H9 (cell line): ENCODE measurements at regions not wholly inside any gene's neighbourhood (a gene's known extent, or its start where the extent isn't known, plus 50 kb on each side); places are given as distances from the start of the nearest gene placed in this dataset.

Experiments used
- DNase-seq: peaks from one replicate; pipeline ENCODE4 v3.0.0-alpha.2; 2017
- H2AFZ ChIP-seq: one replicate; pipeline ENCODE4 v1.6.1; 2013; ENCODE audit warnings: mild to moderate bottlenecking, low read length, control low read depth, moderate library complexity
- H2AK5ac ChIP-seq: 2 replicates; pipeline ENCODE4 v1.6.1; 2013; ENCODE audit warnings: low read length, control low read depth, mixed read lengths; ENCODE audit not compliant: insufficient read length
- H2BK120ac ChIP-seq: one replicate; pipeline ENCODE4 v1.6.1; 2013; ENCODE audit warnings: low read depth, mild to moderate bottlenecking, low read length, control low read depth, inconsistent platforms; ENCODE audit not compliant: poor library complexity, severe bottlenecking
- H2BK12ac ChIP-seq: 2 replicates; pipeline ENCODE4 v1.6.1; 2013; ENCODE audit warnings: low read length, control low read depth, mixed read lengths, low read depth; ENCODE audit not compliant: insufficient read length
- H2BK15ac ChIP-seq: 2 replicates; pipeline ENCODE4 v1.6.1; 2013; ENCODE audit warnings: low read depth, low read length, control low read depth
- H2BK20ac ChIP-seq: one replicate; pipeline ENCODE4 v1.6.1; 2013; ENCODE audit warnings: low read depth, mild to moderate bottlenecking, low read length, control low read depth, inconsistent platforms; ENCODE audit not compliant: poor library complexity, severe bottlenecking
- H2BK5ac ChIP-seq: 2 replicates; pipeline ENCODE4 v1.6.1; 2013; ENCODE audit warnings: low read length, control low read depth, mixed read lengths; ENCODE audit not compliant: insufficient read length
- H3K14ac ChIP-seq: 2 replicates; pipeline ENCODE4 v1.6.1; 2013; ENCODE audit warnings: low read length, control low read depth; ENCODE audit not compliant: insufficient read depth
- H3K18ac ChIP-seq: 2 replicates; pipeline ENCODE4 v1.6.1; 2013; ENCODE audit warnings: low read depth, mild to moderate bottlenecking, mixed read lengths, low read length, control low read depth; ENCODE audit not compliant: insufficient read length
- H3K23ac ChIP-seq: 2 replicates; pipeline ENCODE4 v1.6.1; 2013; ENCODE audit warnings: low read length, control low read depth, mixed read lengths, low read depth; ENCODE audit not compliant: insufficient read length
- H3K23me2 ChIP-seq: 2 replicates; pipeline ENCODE4 v1.6.1; 2013; ENCODE audit warnings: low read depth, mild to moderate bottlenecking, mixed read lengths, low read length, control low read depth; ENCODE audit not compliant: insufficient read length, poor library complexity, severe bottlenecking
- H3K27ac ChIP-seq: 2 replicates; pipeline ENCODE4 v1.5.1; 2013; ENCODE audit warnings: low read length, control low read depth, mixed read lengths, low read depth; ENCODE audit not compliant: insufficient read length
- H3K27me3 ChIP-seq: 2 replicates; pipeline ENCODE4 v1.6.1; 2013; ENCODE audit warnings: low read length, control low read depth, inconsistent platforms; ENCODE audit not compliant: insufficient read depth
- H3K4ac ChIP-seq: 2 replicates; pipeline ENCODE4 v1.6.1; 2013; ENCODE audit warnings: low read depth, mild to moderate bottlenecking, control low read depth, inconsistent platforms, low read length, moderate library complexity
- H3K4me1 ChIP-seq: 2 replicates; pipeline ENCODE4 v1.6.1; 2013; ENCODE audit warnings: low read length, control low read depth, inconsistent platforms; ENCODE audit not compliant: insufficient read depth
- H3K4me2 ChIP-seq: 2 replicates; pipeline ENCODE4 v1.6.1; 2013; ENCODE audit warnings: low read length, control low read depth, mixed read lengths; ENCODE audit not compliant: insufficient read length, insufficient read depth
- H3K56ac ChIP-seq: 2 replicates; pipeline ENCODE4 v1.6.1; 2013; ENCODE audit warnings: low read depth, mild to moderate bottlenecking, mixed read lengths, low read length, control low read depth; ENCODE audit not compliant: insufficient read length
- H3K79me1 ChIP-seq: 2 replicates; pipeline ENCODE4 v1.6.1; 2013; ENCODE audit warnings: low read depth, mild to moderate bottlenecking, moderate library complexity, low read length, control low read depth, inconsistent platforms; ENCODE audit not compliant: insufficient read depth, poor library complexity, severe bottlenecking
- H3K79me2 ChIP-seq: 2 replicates; pipeline ENCODE4 v1.6.1; 2013; ENCODE audit warnings: low read length, control low read depth, inconsistent platforms; ENCODE audit not compliant: insufficient read depth
- H3K9ac ChIP-seq: 2 replicates; pipeline ENCODE4 v1.6.1; 2013; ENCODE audit warnings: low read length, control low read depth, mixed read lengths; ENCODE audit not compliant: insufficient read length; ENCODE audit errors: extremely low read depth
- H3K9me3 ChIP-seq: one replicate; pipeline ENCODE4 v1.6.1; 2013; ENCODE audit warnings: low read depth, low read length, inconsistent platforms; ENCODE audit not compliant: control insufficient read depth
- H3T11ph ChIP-seq: one replicate; pipeline ENCODE4 v1.6.1; 2013; ENCODE audit warnings: mild to moderate bottlenecking, low read length, control low read depth, inconsistent platforms
- H4K20me1 ChIP-seq: one replicate; pipeline ENCODE4 v1.6.1; 2013; ENCODE audit not compliant: control insufficient read depth, insufficient read length, insufficient read depth
- H4K5ac ChIP-seq: 2 replicates; pipeline ENCODE4 v1.6.1; 2013; ENCODE audit warnings: low read depth, mild to moderate bottlenecking, mixed read lengths, low read length, control low read depth; ENCODE audit not compliant: insufficient read length
- H4K8ac ChIP-seq: replicated peaks from 2 replicates; pipeline ENCODE4 v1.6.1; 2013; ENCODE audit warnings: low read length, control low read depth, mixed read lengths, low read depth; ENCODE audit not compliant: insufficient read length
- H4K91ac ChIP-seq: 2 replicates; pipeline ENCODE4 v1.6.1; 2013; ENCODE audit warnings: low read depth, mild to moderate bottlenecking, moderate library complexity, mixed read lengths, low read length, control low read depth; ENCODE audit not compliant: insufficient read length
- H3K27ac Mint-ChIP-seq, 3 experiments: 2 replicates in 2 of 3; 3 replicates in 1 of 3; pipeline ENCODE4 v1.8.0; 2020 to 2021; ENCODE audit warnings: mixed read lengths in 3 of 3, mild to moderate bottlenecking in 1 of 3, moderate library complexity in 1 of 3
- H3K27me3 Mint-ChIP-seq: 2 replicates; pipeline ENCODE4 v1.8.0; 2021; ENCODE audit warnings: low read depth, mild to moderate bottlenecking, moderate library complexity, mixed read lengths
- H3K36me3 Mint-ChIP-seq, 3 experiments: 2 replicates in 2 of 3; 3 replicates in 1 of 3; pipeline ENCODE4 v1.8.0; 2020 to 2021; ENCODE audit warnings: low read depth in 3 of 3, mixed read lengths in 3 of 3; ENCODE audit not compliant: insufficient read depth in 1 of 3
- H3K4me1 Mint-ChIP-seq, 2 experiments: 2 replicates each; pipeline ENCODE4 v1.8.0; 2020; ENCODE audit warnings: mixed read lengths in 2 of 2
- H3K4me3 Mint-ChIP-seq, 2 experiments: 2 replicates in 1 of 2; 3 replicates in 1 of 2; pipeline ENCODE4 v1.8.0; 2020 to 2021; ENCODE audit warnings: mild to moderate bottlenecking in 2 of 2, mixed read lengths in 2 of 2, moderate library complexity in 1 of 2
- H3K9me3 Mint-ChIP-seq, 2 experiments: 2 replicates in 1 of 2; 3 replicates in 1 of 2; pipeline ENCODE4 v1.8.0; 2020; ENCODE audit warnings: mild to moderate bottlenecking in 2 of 2, mixed read lengths in 2 of 2, moderate library complexity in 1 of 2
- WGBS: extraction: QIAGEN DNeasy Blood & Tissue Kit; methylation state at CpG from one replicate; pipeline ENCODE4 v1.1.7; 2013; ENCODE audit warnings: missing lambda C conversion rate, low lambda C conversion rate, mixed read lengths; ENCODE audit not compliant: insufficient read length; ENCODE audit errors: extremely low coverage; 5-methylcytosine and 5-hydroxymethylcytosine counted together
- TF ChIP-seq, protein P1 (sequence below): fragments of 200-600 bp; sonication (generic); conservative IDR thresholded peaks from 3 replicates; pipeline ENCODE4 v1.8.0; 2021; ENCODE audit warnings: antibody characterized with exemption, mild to moderate bottlenecking

- no peaks in the 10 kb centered on the region for H3K79me2 ChIP-seq
- no peaks in the 10 kb centered on the region for H3K23me2 ChIP-seq
- no peak overlapping the region for H3K27ac ChIP-seq
- H3K79me1 ChIP-seq, result no peaks in the 10 kb centered on the region
- H3K9me3 ChIP-seq, result no peaks in the 10 kb centered on the region
- no peak overlapping the region for H2BK120ac ChIP-seq
- H3K4me3 Mint-ChIP-seq, result no peak overlapping the region
- H3K56ac ChIP-seq, result no peak overlapping the region
- H4K91ac ChIP-seq, result no peak overlapping the region
- H3K9ac ChIP-seq, result no peak overlapping the region
- H3K27me3 Mint-ChIP-seq, result peaks cover 2% of the 10 kb centered on the region
- H2AFZ ChIP-seq, result no peak overlapping the region
- no peak overlapping the region for H3K14ac ChIP-seq
- TF ChIP-seq, protein P1, sequence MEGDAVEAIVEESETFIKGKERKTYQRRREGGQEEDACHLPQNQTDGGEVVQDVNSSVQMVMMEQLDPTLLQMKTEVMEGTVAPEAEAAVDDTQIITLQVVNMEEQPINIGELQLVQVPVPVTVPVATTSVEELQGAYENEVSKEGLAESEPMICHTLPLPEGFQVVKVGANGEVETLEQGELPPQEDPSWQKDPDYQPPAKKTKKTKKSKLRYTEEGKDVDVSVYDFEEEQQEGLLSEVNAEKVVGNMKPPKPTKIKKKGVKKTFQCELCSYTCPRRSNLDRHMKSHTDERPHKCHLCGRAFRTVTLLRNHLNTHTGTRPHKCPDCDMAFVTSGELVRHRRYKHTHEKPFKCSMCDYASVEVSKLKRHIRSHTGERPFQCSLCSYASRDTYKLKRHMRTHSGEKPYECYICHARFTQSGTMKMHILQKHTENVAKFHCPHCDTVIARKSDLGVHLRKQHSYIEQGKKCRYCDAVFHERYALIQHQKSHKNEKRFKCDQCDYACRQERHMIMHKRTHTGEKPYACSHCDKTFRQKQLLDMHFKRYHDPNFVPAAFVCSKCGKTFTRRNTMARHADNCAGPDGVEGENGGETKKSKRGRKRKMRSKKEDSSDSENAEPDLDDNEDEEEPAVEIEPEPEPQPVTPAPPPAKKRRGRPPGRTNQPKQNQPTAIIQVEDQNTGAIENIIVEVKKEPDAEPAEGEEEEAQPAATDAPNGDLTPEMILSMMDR, result no peak
- H2BK20ac ChIP-seq, result no peak overlapping the region
- no peak overlapping the region for H3K23ac ChIP-seq
- no peaks in the 10 kb centered on the region for H3K4me1 ChIP-seq
- no peaks in the 10 kb centered on the region for H3K27me3 ChIP-seq
- 0 out of 4 replicates have a peak, but pooled peaks cover 0 to 2% of the 10 kb centered on the region in 2 experiments for H3K4me1 Mint-ChIP-seq
- no peak for DNase-seq
- no peaks in the 10 kb centered on the region for H3K36me3 Mint-ChIP-seq
- peaks cover 3 to 4% of the 10 kb centered on the region in 2 experiments; a peak in 1 of 5 replicates for H3K9me3 Mint-ChIP-seq
- H4K5ac ChIP-seq, result no peak overlapping the region
- no peak overlapping the region for H3K4ac ChIP-seq
- no peak overlapping the region for H4K8ac ChIP-seq
- no peak overlapping the region for H2BK12ac ChIP-seq
- no peak overlapping the region for H2BK15ac ChIP-seq
- H3T11ph ChIP-seq, result no peak overlapping the region
- WGBS, result no CpG with 5 or more reads among the region's 3 CpGs
- H3K18ac ChIP-seq, result no peak overlapping the region
- H2BK5ac ChIP-seq, result no peak overlapping the region
- no peak overlapping the region for H3K4me2 ChIP-seq
- no peak overlapping the region for H3K27ac Mint-ChIP-seq
- no peak overlapping the region for H2AK5ac ChIP-seq
- H4K20me1 ChIP-seq, result no peaks in the 10 kb centered on the region
Observed at GRCh38 chr20:60540591-60540990, 582.4 kb downstream of the CDH26 start.
